Transverse colon (tissue), 4 donors: ENCODE measurements at regions not wholly inside any gene's neighbourhood (a gene's known extent, or its start where the extent isn't known, plus 50 kb on each side); places are given as distances from the start of the nearest gene placed in this dataset.
"Not testable (repeated sequence)": the region's sequence is repeated elsewhere in the genome, so short reads cannot be mapped to it uniquely, and the experiment has no call there.

ENCODE experiments used
- DNase-seq: peaks from one replicate; pipeline ENCODE4 v3.0.0-alpha.2; 2019
- H3K27ac ChIP-seq, 4 donors: fragments of 200-600 bp; sonication (generic); 2 replicates each; pipeline ENCODE4 v1.5.1; 2016 to 2018; ENCODE audit warnings: inconsistent platforms in 4 of 4
- H3K27me3 ChIP-seq: fragments of 200-600 bp; sonication (generic); 2 replicates; pipeline ENCODE4 v1.5.1; 2017; ENCODE audit warnings: inconsistent platforms
- H3K36me3 ChIP-seq, 4 donors: fragments of 200-600 bp; sonication (generic); 2 replicates each; pipeline ENCODE4 v1.5.1; 2017 to 2019; ENCODE audit warnings: inconsistent platforms in 4 of 4
- H3K4me1 ChIP-seq, 4 donors: fragments of 200-600 bp; sonication (generic); 2 replicates each; pipeline ENCODE4 v1.5.1; 2017 to 2020; ENCODE audit warnings: inconsistent platforms in 4 of 4
- H3K4me3 ChIP-seq, 4 donors: fragments of 200-600 bp; sonication (generic); 1 replicate in 1 of 4; 2 replicates in 3 of 4; pipeline versions ENCODE4 v1.5.1 to v1.6.1; 2017 to 2019; ENCODE audit warnings: inconsistent platforms in 4 of 4
- H3K9me3 ChIP-seq, 2 donors: fragments of 200-600 bp; sonication (generic); 2 replicates each; pipeline ENCODE4 v1.5.1; 2017 to 2019; ENCODE audit warnings: inconsistent platforms in 2 of 2
- EP300 ChIP-seq: sonication (generic); formaldehyde crosslinking; IDR thresholded peaks from one replicate; pipeline ENCODE4 v1.6.1; 2017; ENCODE audit warnings: antibody characterized with exemption, low read depth
- POLR2A ChIP-seq: fragments of 450-650 bp; IDR thresholded peaks from one replicate; pipeline ENCODE4 v1.6.1; 2016; ENCODE audit warnings: antibody characterized with exemption, mild to moderate bottlenecking, moderate library complexity
- POLR2AphosphoS5 ChIP-seq, 3 donors: sonication (generic); formaldehyde crosslinking; IDR thresholded peaks; one replicate each; pipeline ENCODE4 v1.6.1; 2016; ENCODE audit warnings: antibody characterized with exemption in 3 of 3
- WGBS, 2 donors: methylation state at CpG; one replicate each; pipeline ENCODE4 v1.1.5; 2018; ENCODE audit warnings: low coverage in 1 of 2; 5-methylcytosine and 5-hydroxymethylcytosine counted together
- in situ Hi-C, 4 donors: fragments of 200-750 bp; cut with MboI; loops; one replicate each; pipeline versions ENCODE4 v1.15.0 to v1.15.1; 2017; ENCODE audit warnings: low sequenced_read_pairs in 3 of 4, low pct_ligation_motif_present in 1 of 4, low pct_unique_long_range_greater_than_20kb in 1 of 4
- intact Hi-C: fragments of 100-400 bp; cut with DNase I; formaldehyde crosslinking; loops from one replicate; pipeline ENCODE4 v1.15.1; 2023; ENCODE audit warnings: low total_unique reads
- TF ChIP-seq, protein P1 (sequence below), 5 experiments: fragments of 200-600 bp in 3 of 5; fragments of 450-650 bp in 2 of 5; sonication (generic) in 3 of 5; IDR thresholded peaks; 1 replicate in 2 of 5; 2 replicates in 3 of 5; pipeline ENCODE4 v1.5.1; 2016 to 2017; ENCODE audit warnings: antibody characterized with exemption in 5 of 5, inconsistent platforms in 3 of 5, mild to moderate bottlenecking in 2 of 5, moderate library complexity in 1 of 5

GRCh38 chr11:90438069-90438468 is 215.2 kb upstream of the CHORDC1 start:
- H3K4me1 ChIP-seq, result no peaks in the 10 kb centered on the region
- DNase-seq, result no peak
- H3K27me3 ChIP-seq, result no peaks in the 10 kb centered on the region
- intact Hi-C loops (no loop called here), in situ Hi-C loops (no loop called here)
- 81 to 89% methylated on average over 4 of the region's 4 CpGs for WGBS, 2 donors
- H3K4me3 ChIP-seq, result no peak overlapping the region
- no peaks in the 10 kb centered on the region for H3K9me3 ChIP-seq
- TF ChIP-seq, protein P1, sequence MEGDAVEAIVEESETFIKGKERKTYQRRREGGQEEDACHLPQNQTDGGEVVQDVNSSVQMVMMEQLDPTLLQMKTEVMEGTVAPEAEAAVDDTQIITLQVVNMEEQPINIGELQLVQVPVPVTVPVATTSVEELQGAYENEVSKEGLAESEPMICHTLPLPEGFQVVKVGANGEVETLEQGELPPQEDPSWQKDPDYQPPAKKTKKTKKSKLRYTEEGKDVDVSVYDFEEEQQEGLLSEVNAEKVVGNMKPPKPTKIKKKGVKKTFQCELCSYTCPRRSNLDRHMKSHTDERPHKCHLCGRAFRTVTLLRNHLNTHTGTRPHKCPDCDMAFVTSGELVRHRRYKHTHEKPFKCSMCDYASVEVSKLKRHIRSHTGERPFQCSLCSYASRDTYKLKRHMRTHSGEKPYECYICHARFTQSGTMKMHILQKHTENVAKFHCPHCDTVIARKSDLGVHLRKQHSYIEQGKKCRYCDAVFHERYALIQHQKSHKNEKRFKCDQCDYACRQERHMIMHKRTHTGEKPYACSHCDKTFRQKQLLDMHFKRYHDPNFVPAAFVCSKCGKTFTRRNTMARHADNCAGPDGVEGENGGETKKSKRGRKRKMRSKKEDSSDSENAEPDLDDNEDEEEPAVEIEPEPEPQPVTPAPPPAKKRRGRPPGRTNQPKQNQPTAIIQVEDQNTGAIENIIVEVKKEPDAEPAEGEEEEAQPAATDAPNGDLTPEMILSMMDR (IDR thresholded peaks at IDR 0.05), result no peak
- no peak for TF ChIP-seq EP300
- TF ChIP-seq POLR2AphosphoS5 (IDR thresholded peaks at IDR 0.05), result no peak
- TF ChIP-seq POLR2A, result no peak
- no peak overlapping the region for H3K27ac ChIP-seq
- no peaks in the 10 kb centered on the region for H3K36me3 ChIP-seq

DNA sequence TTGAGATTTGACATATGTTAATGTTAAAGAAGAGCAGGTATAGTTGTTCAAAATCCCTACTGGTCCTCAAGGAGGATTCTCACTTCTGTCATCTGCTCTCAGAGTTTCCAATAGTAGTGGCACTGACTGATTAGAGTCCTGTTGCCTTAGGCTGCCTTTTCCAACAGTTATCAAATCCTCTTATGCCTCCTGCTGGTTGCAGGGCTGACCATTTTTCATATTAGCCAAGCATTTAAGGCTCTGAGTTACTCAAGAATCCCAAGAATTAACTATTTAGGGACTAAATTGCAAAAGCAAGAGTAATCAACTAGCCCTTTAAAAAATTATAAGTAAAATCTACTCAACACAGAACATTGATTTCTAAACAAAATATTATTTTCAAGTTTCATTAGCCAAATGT is 212.0 kb upstream of the CHORDC1 start:
- DNase-seq, result no peak
- TF ChIP-seq EP300 (no peak), POLR2AphosphoS5 (IDR thresholded peaks at IDR 0.05) (no peak), POLR2A (no peak)
- TF ChIP-seq, protein P1 (IDR thresholded peaks at IDR 0.05), result no peak
- Histone ChIP-seq H3K4me1 (no peaks in the 10 kb centered on the region), H3K27ac (no peak overlapping the region), H3K27me3 (no peaks in the 10 kb centered on the region), H3K9me3 (no peaks in the 10 kb centered on the region), H3K36me3 (no peaks in the 10 kb centered on the region), H3K4me3 (no peak overlapping the region)
- in situ Hi-C loops, result no loop called here
- intact Hi-C loops, result no loop called here

DNA sequence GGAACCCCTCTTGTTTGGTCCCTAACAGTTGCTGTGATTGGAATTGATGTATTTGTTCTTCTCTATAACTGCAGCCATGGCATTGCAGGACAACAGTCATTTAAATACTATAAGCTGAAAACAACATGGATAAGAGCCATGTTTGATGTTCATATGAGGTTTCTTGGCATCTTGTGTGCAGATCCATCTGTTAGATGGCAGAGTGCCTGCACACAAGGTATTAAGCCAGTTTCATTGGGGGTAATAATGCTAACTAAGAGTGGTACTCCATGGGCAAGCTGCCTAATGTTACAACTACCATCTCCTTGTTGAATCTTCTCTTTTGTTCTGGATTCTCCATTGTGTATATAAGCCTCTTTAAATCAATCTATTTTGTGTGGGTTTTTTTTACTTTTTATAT is 206.0 kb upstream of the CHORDC1 start:
- Histone ChIP-seq H3K27ac (no peak overlapping the region), H3K27me3 (no peaks in the 10 kb centered on the region), H3K4me1 (no peaks in the 10 kb centered on the region), H3K36me3 (no peaks in the 10 kb centered on the region), H3K9me3 (no peaks in the 10 kb centered on the region), H3K4me3 (no peak overlapping the region)
- in situ Hi-C loops (no loop called here), intact Hi-C loops (no loop called here)
- TF ChIP-seq POLR2A, result no peak
- no peak for DNase-seq

GRCh38 chr11:90426442-90426841 is 203.6 kb upstream of the CHORDC1 start:
- in situ Hi-C loops (no loop called here), intact Hi-C loops (no loop called here)
- no peaks in the 10 kb centered on the region for H3K36me3 ChIP-seq
- 66 to 74% methylated on average over 5 of the region's 5 CpGs for WGBS, 2 donors
- no peak for DNase-seq
- H3K27ac ChIP-seq, result no peak overlapping the region
- no peak overlapping the region for H3K4me3 ChIP-seq
- H3K9me3 ChIP-seq, result no peaks in the 10 kb centered on the region
- TF ChIP-seq, protein P1 (IDR thresholded peaks at IDR 0.05), result no peak
- no peak for TF ChIP-seq EP300
- TF ChIP-seq POLR2AphosphoS5 (IDR thresholded peaks at IDR 0.05), result no peak
- TF ChIP-seq POLR2A, result no peak
- no peaks in the 10 kb centered on the region for H3K4me1 ChIP-seq
- H3K27me3 ChIP-seq, result no peaks in the 10 kb centered on the region

DNA sequence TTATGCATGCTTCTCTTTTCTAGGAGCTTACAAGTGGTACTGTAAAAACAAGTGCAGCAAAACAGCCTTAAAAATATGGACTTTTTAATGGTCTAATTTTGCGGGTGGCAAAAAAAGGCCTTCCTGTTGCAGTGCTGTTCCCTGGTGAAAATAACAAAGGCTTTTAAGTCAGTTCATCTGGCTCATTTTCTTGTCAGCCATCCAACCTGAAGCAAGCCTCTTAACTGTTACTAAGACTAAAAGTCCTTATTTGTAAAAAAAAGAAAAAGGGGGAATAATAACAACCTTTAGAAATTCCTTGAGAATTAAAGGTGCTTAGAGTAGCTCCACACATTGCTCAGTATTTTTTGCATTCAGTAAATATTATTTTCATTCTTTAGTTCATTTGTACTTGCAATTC is 200.5 kb upstream of the CHORDC1 start:
- Histone ChIP-seq H3K9me3 (no peaks in the 10 kb centered on the region), H3K27ac (no peak overlapping the region), H3K36me3 (no peaks in the 10 kb centered on the region), H3K4me1 (no peaks in the 10 kb centered on the region), H3K4me3 (no peak overlapping the region), H3K27me3 (no peaks in the 10 kb centered on the region)
- in situ Hi-C loops, result no loop called here
- no peak for DNase-seq
- WGBS, 2 donors, result 58 to 71% methylated on average over 1 of the region's 1 CpG
- no peak for TF ChIP-seq EP300
- TF ChIP-seq, protein P1 (IDR thresholded peaks at IDR 0.05), result no peak
- TF ChIP-seq POLR2AphosphoS5 (IDR thresholded peaks at IDR 0.05), result no peak
- TF ChIP-seq POLR2A, result no peak
- intact Hi-C loops, result no loop called here

- H3K27ac ChIP-seq, intact Hi-C loops, DNase-seq, in situ Hi-C loops, H3K4me3 ChIP-seq, H3K9me3 ChIP-seq, H3K36me3 ChIP-seq, H3K4me1 ChIP-seq, H3K27me3 ChIP-seq: not testable (repeated sequence)
- WGBS, 2 donors, result 76 to 78% methylated on average over 5 to 9 of the region's 9 CpGs
Measured at GRCh38 chr11:90422787-90423186, 199.9 kb upstream of the CHORDC1 start.
